HG03095 (cell line): ENCODE measurements at regions not wholly inside any gene's neighbourhood (a gene's known extent, or its start where the extent isn't known, plus 50 kb on each side); places are given as distances from the start of the nearest gene placed in this dataset.

ENCODE experiments used
- ATAC-seq: cut with Tn5 transposase; IDR thresholded peaks from one replicate; pipeline ENCODE4 v1.9.1; 2021; ENCODE audit warnings: moderate library complexity; ENCODE audit not compliant: unreplicated experiment

- ATAC-seq: no peak
Measured at GRCh38 chr5:160906090-160906489, 54.1 kb upstream of the ATP10B start.

GRCh38 chr5:160905285-160905684, 53.3 kb upstream of the ATP10B start:
- no peak for ATAC-seq

- ATAC-seq: no peak
Measured at GRCh38 chr5:160904591-160904990, 52.6 kb upstream of the ATP10B start.

GRCh38 chr5:160903551-160903950, 51.5 kb upstream of the ATP10B start:
- ATAC-seq: no peak

GRCh38 chr5:160903076-160903475, 51.1 kb upstream of the ATP10B start:
- no peak for ATAC-seq
